ENCODE measurements at regions not wholly inside any gene's neighbourhood (a gene's known extent, or its start where the extent isn't known, plus 50 kb on each side); places are given as distances from the start of the nearest gene placed in this dataset.
A peak's percentile ranks its signal among the peaks of the same experiment; 100 is the strongest.

- TF ChIP-seq REST (IDR thresholded peaks at IDR 0.05; ENCODE audit: borderline replicate concordance) = peak; percentile 23; the same call in 1 of the 2 replicates
- no peak for TF ChIP-seq REST (CRISPR knock-in tag; IDR thresholded peaks at IDR 0.05; ENCODE audit: low read depth)
- TF ChIP-seq SMAD2 (IDR thresholded peaks at IDR 0.05; ENCODE audit: low read depth, low read length) = no peak
- no peak for TF ChIP-seq PHF20 (IDR thresholded peaks at IDR 0.05; ENCODE audit: partially characterized antibody)
- peak; percentile 49 to 59 for TF ChIP-seq RAD21 (CRISPR knock-in tag; conservative IDR thresholded peaks at IDR 0.05 in 1 of 2, IDR thresholded peaks at IDR 0.05 in 1 of 2)
- TF ChIP-seq ZNF561 (CRISPR knock-in tag; conservative IDR thresholded peaks at IDR 0.05) = no peak
- no peak for TF ChIP-seq ZNF655 (CRISPR knock-in tag; IDR thresholded peaks at IDR 0.05)
- no peak for TF ChIP-seq MXD1 (CRISPR knock-in tag; IDR thresholded peaks at IDR 0.05; ENCODE audit: borderline replicate concordance, poor library complexity, severe bottlenecking)
- no peak for TF ChIP-seq DNMT1 (IDR thresholded peaks at IDR 0.05)
- no peak for TF ChIP-seq ZC3H8 (IDR thresholded peaks at IDR 0.05)
Measured at GRCh38 chr4:141346144-141346543, 125.4 kb downstream of the ZNF330 start (continued).
